ENCODE measurements at regions not wholly inside any gene's neighbourhood (a gene's known extent, or its start where the extent isn't known, plus 50 kb on each side); places are given as distances from the start of the nearest gene placed in this dataset.

DNA sequence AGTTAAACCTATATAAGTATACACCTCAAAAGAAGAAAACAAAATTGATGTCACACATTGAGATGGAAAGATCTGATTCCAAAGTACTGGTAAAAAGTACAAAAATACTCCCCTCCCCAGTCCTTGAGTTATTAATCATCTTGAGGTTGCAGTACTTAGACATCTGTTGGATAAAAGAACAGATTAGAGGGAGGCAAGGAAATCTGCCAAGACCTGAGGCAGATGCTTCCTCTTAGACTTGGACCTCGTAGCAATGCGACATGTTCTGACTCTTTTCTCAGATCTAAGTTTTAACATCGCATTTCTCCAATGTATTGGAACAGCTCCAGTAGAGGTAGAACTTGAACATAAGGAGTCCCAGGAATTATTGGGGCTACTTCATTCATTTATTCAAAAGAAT lies 187.9 kb upstream of the GRIN2B start:
- TF ChIP-seq SMC3 (IDR thresholded peaks at IDR 0.05) (no peak), MAFK (IDR thresholded peaks at IDR 0.05; ENCODE audit: partially characterized antibody) (no peak), BHLHE40 (IDR thresholded peaks at IDR 0.05; ENCODE audit: low read depth, low read length) (no peak), REST (IDR thresholded peaks at IDR 0.05) (no peak), POLR2A (IDR thresholded peaks at IDR 0.05; ENCODE audit: low read length) (no peak)
- TF ChIP-seq, protein P1, sequence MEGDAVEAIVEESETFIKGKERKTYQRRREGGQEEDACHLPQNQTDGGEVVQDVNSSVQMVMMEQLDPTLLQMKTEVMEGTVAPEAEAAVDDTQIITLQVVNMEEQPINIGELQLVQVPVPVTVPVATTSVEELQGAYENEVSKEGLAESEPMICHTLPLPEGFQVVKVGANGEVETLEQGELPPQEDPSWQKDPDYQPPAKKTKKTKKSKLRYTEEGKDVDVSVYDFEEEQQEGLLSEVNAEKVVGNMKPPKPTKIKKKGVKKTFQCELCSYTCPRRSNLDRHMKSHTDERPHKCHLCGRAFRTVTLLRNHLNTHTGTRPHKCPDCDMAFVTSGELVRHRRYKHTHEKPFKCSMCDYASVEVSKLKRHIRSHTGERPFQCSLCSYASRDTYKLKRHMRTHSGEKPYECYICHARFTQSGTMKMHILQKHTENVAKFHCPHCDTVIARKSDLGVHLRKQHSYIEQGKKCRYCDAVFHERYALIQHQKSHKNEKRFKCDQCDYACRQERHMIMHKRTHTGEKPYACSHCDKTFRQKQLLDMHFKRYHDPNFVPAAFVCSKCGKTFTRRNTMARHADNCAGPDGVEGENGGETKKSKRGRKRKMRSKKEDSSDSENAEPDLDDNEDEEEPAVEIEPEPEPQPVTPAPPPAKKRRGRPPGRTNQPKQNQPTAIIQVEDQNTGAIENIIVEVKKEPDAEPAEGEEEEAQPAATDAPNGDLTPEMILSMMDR (IDR thresholded peaks at IDR 0.05), result no peak
